NCI-H510A (cell line): ENCODE measurements at regions not wholly inside any gene's neighbourhood (a gene's known extent, or its start where the extent isn't known, plus 50 kb on each side); places are given as distances from the start of the nearest gene placed in this dataset.

Source experiments
- DNase-seq: peaks from one replicate; lab custom pipeline; 2025; lab: John Stamatoyannopoulos, UW

DNA sequence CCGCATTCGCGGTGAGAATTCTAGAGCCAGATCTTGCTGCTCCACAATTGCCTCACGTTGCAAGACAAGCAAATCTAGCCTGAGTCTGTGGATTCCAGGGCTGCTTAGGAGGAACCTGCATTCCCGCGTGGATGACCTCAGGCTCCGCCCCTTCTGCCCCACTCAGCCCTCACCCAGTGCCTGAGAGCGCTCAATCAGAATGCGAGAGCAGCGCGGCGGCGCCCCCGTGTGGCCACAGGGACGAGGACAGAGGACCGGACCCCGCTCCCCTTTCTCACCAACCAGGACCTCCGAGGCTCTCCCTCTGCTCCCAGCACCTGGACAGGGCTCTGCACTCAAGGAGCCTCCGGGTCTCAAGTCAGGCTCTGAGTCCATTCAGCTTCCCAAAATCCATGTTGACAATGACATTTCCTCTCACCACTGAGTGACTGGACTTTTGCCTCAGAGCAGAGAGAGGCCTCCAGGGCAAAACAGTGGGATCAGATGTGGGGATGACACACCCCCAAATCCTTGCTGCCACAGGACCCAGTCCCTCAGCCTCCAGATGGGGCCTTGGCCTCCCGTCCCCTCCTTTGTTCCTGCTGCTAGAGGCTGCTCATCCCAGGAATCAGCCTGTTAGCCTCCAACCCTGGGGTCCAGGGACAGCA lies 52.0 kb downstream of the RPP21 start:
- DNase-seq, result no peak

DNA sequence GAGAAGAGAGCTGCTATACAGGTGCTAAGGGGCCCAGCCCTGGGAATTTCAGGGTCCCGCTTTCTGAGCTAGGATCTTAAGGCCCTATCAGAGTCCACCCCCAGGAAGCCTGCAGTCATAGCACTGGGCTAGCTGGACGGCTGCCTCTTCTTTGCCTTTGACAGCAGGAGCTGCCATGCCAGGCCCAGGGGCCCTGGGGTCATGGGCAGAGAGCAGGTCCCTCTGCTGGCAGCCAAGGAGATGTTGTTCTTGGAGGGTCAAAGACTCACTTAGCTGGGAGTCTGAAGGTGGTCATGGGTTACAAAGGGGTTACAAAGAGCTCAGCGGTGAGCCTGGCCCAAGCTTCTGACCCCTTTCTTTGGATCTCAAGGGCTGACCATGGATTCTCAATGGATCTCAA lies 52.7 kb downstream of the RPP21 start:
- no peak for DNase-seq

DNA sequence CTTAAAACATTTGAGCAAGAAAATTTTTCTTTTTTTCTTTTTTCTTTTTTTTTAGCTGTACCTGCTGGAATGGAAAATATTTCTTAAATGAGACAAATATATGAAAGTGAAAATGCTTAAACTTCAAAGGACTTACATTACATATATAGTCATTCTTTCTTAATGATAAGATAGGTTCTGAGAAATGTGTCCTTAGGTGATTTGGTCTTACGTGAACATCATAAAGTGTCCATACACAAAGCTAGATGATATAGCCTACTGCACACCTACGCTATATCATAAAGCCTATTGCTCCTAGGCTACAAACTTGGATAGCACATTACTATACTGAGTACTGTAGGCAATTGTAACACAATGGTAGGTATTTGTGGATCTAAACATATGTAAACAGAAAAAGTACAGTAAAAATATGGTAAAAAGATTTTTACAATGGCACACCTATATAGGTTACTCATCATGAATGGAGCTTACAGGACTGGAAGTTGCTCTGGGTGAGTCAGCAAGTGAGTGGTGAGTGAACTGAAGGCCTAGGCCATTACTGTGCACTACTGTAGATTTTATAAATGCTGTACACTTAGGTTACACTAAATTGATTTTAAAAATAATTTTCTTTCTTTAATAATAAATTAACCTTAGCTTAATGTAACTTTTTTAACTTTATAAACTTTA lies 54.6 kb downstream of the RPP21 start:
- DNase-seq, result no peak

DNA sequence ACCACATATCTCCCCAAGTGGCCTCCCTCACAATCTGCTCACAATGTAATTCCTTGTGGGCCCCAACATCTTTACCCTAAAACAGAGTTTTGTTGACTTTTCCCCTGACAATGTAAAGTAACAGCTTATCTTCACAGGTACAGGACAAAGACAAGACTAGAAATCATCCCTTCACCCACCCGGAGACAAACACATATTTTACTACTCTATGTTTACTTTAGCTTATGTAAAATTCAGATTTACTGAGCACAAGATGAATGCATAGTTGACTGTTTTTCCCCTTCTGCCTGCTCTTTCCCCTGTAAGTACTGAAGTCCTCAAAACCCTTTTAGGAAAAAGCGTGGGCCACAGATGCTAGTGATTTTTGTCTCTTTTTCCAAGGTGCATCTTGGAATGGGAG lies 61.0 kb downstream of the RPP21 start:
- DNase-seq, result no peak

DNA sequence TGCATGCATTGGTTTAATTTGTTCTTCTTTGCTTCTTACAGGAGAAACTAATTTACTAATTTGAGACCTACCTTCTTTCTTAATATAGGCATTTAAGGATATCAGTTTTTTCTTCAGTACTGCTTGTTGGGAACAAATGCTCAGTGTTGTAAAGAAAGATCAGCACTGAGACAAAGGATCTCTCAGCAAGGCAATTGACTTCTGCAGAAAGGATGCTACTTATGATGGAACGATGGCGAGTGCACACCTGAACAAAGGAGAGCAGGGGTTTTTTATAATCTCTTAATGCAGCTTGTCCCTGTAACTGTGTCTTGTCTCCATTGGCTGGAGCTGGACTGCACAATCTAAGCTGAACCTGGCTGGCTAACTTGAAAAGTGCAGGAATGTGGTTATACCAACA lies 64.2 kb downstream of the RPP21 start:
- DNase-seq, result no peak

DNA sequence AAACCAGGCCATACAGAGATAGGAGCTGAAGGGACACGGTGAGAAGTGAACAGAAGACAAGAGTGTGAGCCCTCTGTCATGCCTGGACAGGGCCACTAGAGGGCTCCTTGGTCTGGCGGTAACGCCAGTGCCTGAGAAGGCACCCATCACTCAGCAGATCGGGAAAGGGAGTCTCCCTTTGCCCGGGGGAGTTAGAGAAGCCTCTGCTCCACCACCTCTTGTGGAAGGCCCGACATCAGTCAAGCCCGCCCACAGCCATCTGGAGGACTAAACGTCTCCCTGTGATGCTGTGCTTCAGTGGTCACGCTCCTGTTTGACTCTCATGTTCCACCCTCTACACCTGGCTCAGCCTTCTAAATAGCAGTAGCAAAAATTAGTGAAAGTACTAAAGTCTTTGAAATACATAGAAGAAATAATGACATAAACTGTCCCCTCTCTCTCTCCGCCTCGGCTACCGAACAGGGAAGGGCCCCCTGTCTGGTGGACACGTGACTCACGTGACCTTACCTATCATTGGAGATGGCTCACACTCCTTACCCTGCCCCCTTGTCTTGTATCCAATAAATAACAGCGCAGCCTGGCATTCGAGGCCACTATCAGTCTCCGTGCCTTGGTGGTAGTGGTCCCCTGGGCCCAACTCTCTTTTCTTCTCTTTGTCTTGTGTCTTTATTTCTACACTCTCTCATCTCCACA lies 66.7 kb downstream of the RPP21 start:
- peak; percentile 7 for DNase-seq

DNA sequence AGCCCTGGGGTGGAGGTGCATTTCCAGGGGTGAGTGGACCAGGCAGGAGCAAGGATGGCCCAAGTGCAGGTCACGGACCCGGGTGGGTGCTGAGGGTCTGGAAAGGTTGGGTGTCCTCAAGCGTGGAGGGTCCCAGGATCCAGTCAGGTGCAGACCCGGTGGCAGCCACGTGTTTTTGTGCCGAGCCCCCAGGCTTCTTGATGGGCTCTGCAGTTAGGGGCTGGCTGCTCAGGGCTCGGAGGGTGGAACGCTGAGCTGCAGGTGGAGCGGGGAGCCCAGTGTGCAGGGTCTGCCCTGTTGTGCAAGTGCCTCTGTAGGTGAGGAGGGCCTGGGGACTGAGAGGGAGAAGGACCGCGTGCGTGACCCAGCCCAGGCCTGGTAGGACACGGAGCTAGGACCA lies 70.9 kb upstream of the HLA-E start:
- DNase-seq, result no peak

DNA sequence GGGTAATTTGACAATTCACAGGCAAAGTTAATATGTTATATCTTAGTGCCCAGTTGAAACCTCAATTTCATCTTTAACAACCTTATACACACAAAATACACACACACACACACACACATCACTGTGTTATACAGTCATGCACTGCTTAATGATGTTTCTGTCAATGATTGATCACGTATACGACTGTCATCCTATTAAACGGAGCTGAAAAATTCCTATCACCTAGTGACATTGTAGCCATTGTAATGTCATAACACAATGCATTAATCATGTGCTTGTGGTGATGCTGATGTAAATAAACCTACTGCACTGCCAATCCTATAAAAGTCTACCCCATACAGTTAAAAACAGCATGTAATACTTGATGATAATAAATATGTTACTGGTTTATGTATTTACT lies 64.8 kb upstream of the HLA-E start:
- DNase-seq, result no peak
